Adipose tissue (tissue), 3 donors: ENCODE measurements at regions not wholly inside any gene's neighbourhood (a gene's known extent, or its start where the extent isn't known, plus 50 kb on each side); places are given as distances from the start of the nearest gene placed in this dataset.

ENCODE experiments used
- H3K27ac ChIP-seq: one replicate; pipeline ENCODE4 v1.5.1; 2013; ENCODE audit warnings: low read depth, low read length
- WGBS, 3 donors: extraction: QIAGEN DNeasy Blood & Tissue Kit; methylation state at CpG; one replicate each; pipeline ENCODE4 v1.1.7; 2013; 5-methylcytosine and 5-hydroxymethylcytosine counted together
- donor health status: healthy with polysubstance abuse.
- donor health status: Bipolar disorder and iron deficiency.
- donor health status: healthy.

- no peak overlapping the region for H3K27ac ChIP-seq
- 44 to 64% (median 59%) methylated on average over 2 of the region's 2 CpGs for WGBS, 3 donors
Observed at GRCh38 chr6:163974322-163974721, 559.8 kb downstream of the QKI start.

GRCh38 chr6:163971841-163972838 is 557.6 kb downstream of the QKI start:
- H3K27ac ChIP-seq, result no peak overlapping the region
- 73 to 94% (median 92%) methylated on average over 59 of the region's 59 CpGs for WGBS, 3 donors

GRCh38 chr6:163970846-163971564 is 556.5 kb downstream of the QKI start:
- WGBS, 3 donors, result 77 to 93% (median 91%) methylated on average over 13 of the region's 13 CpGs
- H3K27ac ChIP-seq, result no peak overlapping the region

- 37 to 55% (median 52%) methylated on average over 14 of the region's 14 CpGs for WGBS, 3 donors
- no peak overlapping the region for H3K27ac ChIP-seq
Observed at GRCh38 chr6:163965426-163966348, 551.2 kb downstream of the QKI start.

GRCh38 chr6:163964789-163965188 is 550.3 kb downstream of the QKI start:
- no peak overlapping the region for H3K27ac ChIP-seq
- WGBS, 3 donors, result 77 to 81% (median 77%) methylated on average over 6 of the region's 6 CpGs

GRCh38 chr6:163963205-163964120 is 548.9 kb downstream of the QKI start:
- no peak overlapping the region for H3K27ac ChIP-seq

GRCh38 chr6:163962627-163963117 is 548.2 kb downstream of the QKI start:
- no peak overlapping the region for H3K27ac ChIP-seq
- 88 to 94% (median 91%) methylated on average over 13 of the region's 13 CpGs for WGBS, 3 donors

More at GRCh38 chr6:163963205-163964120, 548.9 kb downstream of the QKI start:
- 81 to 90% (median 89%) methylated on average over 23 of the region's 23 CpGs for WGBS, 3 donors

GRCh38 chr6:163960128-163960527 is 545.6 kb downstream of the QKI start:
- WGBS, 3 donors, result 64 to 82% (median 74%) methylated on average over 10 of the region's 10 CpGs
- H3K27ac ChIP-seq, result no peak overlapping the region

GRCh38 chr6:163958646-163959045 is 544.1 kb downstream of the QKI start:
- WGBS, 3 donors, result 79 to 84% (median 81%) methylated on average over 3 of the region's 3 CpGs
- no peak overlapping the region for H3K27ac ChIP-seq

- H3K27ac ChIP-seq, result no peak overlapping the region
- 17 to 22% (median 18%) methylated on average over 12 of the region's 12 CpGs for WGBS, 3 donors
Observed at GRCh38 chr6:163956571-163957407, 542.3 kb downstream of the QKI start.

- no peak overlapping the region for H3K27ac ChIP-seq
- WGBS, 3 donors, result 82 to 95% (median 89%) methylated on average over 4 of the region's 4 CpGs
Observed at GRCh38 chr6:163955756-163956155, 541.2 kb downstream of the QKI start.

- 87 to 93% (median 88%) methylated on average over 4 of the region's 4 CpGs for WGBS, 3 donors
- H3K27ac ChIP-seq, result no peak overlapping the region
Observed at GRCh38 chr6:163955096-163955495, 540.6 kb downstream of the QKI start.

GRCh38 chr6:163954088-163954775 is 539.7 kb downstream of the QKI start:
- 74 to 86% (median 82%) methylated on average over 5 of the region's 5 CpGs for WGBS, 3 donors
- H3K27ac ChIP-seq, result no peak overlapping the region

- 69 to 91% (median 90%) methylated on average over 6 of the region's 6 CpGs for WGBS, 3 donors
- no peak overlapping the region for H3K27ac ChIP-seq
Observed at GRCh38 chr6:163952005-163952404, 537.5 kb downstream of the QKI start.

GRCh38 chr6:163951326-163951725 is 536.8 kb downstream of the QKI start:
- 93 to 97% (median 97%) methylated on average over 5 of the region's 5 CpGs for WGBS, 3 donors
- H3K27ac ChIP-seq, result no peak overlapping the region

- no peak overlapping the region for H3K27ac ChIP-seq
- WGBS, 3 donors, result 63 to 65% (median 63%) methylated on average over 3 of the region's 3 CpGs
Observed at GRCh38 chr6:163950159-163950558, 535.6 kb downstream of the QKI start.
